NCI-H524 treated with DMSO at 0.1 percent for 48 hours (cell line): ENCODE measurements at regions not wholly inside any gene's neighbourhood (a gene's known extent, or its start where the extent isn't known, plus 50 kb on each side); places are given as distances from the start of the nearest gene placed in this dataset.

Experiments used
- DNase-seq: peaks from one replicate; lab custom pipeline; 2025; lab: John Stamatoyannopoulos, UW

GRCh38 chr16:66013486-66013885 is 353.0 kb upstream of the CDH5 start:
- no peak for DNase-seq

GRCh38 chr16:66008136-66008535 is 358.4 kb upstream of the CDH5 start:
- no peak for DNase-seq

GRCh38 chr16:66007717-66008116 is 358.8 kb upstream of the CDH5 start:
- no peak for DNase-seq

GRCh38 chr16:66006485-66006884 is 360.0 kb upstream of the CDH5 start:
- DNase-seq = no peak

- no peak for DNase-seq
Observed at GRCh38 chr16:66004699-66005098, 361.8 kb upstream of the CDH5 start.

GRCh38 chr16:66003201-66003600 is 363.3 kb upstream of the CDH5 start:
- DNase-seq = no peak

GRCh38 chr16:66002601-66003000 is 363.9 kb upstream of the CDH5 start:
- DNase-seq = no peak

- no peak for DNase-seq
Observed at GRCh38 chr16:66001432-66001831, 365.1 kb upstream of the CDH5 start.

GRCh38 chr16:65998443-65998842 is 368.0 kb upstream of the CDH5 start:
- no peak for DNase-seq

GRCh38 chr16:65994291-65994690 is 372.2 kb upstream of the CDH5 start:
- no peak for DNase-seq

- DNase-seq = no peak
Observed at GRCh38 chr16:65991149-65991701, 375.3 kb upstream of the CDH5 start.

- no peak for DNase-seq
Observed at GRCh38 chr16:65989861-65990604, 376.5 kb upstream of the CDH5 start.

GRCh38 chr16:65988024-65988595 is 378.4 kb upstream of the CDH5 start:
- DNase-seq = no peak

GRCh38 chr16:65984296-65984695 is 382.2 kb upstream of the CDH5 start:
- no peak for DNase-seq

- DNase-seq = no peak
Observed at GRCh38 chr16:65981057-65981456, 385.4 kb upstream of the CDH5 start.

- no peak for DNase-seq
Observed at GRCh38 chr16:65975049-65975708, 391.3 kb upstream of the CDH5 start.

GRCh38 chr16:65967376-65967775 is 399.1 kb upstream of the CDH5 start:
- no peak for DNase-seq

- DNase-seq = no peak
Observed at GRCh38 chr16:65965628-65966027, 400.9 kb upstream of the CDH5 start.

- no peak for DNase-seq
Observed at GRCh38 chr16:65964752-65965151, 401.7 kb upstream of the CDH5 start.

GRCh38 chr16:65961476-65962143 is 404.9 kb upstream of the CDH5 start:
- no peak for DNase-seq

- no peak for DNase-seq
Observed at GRCh38 chr16:65959983-65960382, 406.5 kb upstream of the CDH5 start.

GRCh38 chr16:65958086-65958485 is 408.4 kb upstream of the CDH5 start:
- DNase-seq = no peak

GRCh38 chr16:65956100-65956499 is 410.4 kb upstream of the CDH5 start:
- no peak for DNase-seq
